Mucosa of gallbladder (tissue), 1 donor: ENCODE measurements at regions not wholly inside any gene's neighbourhood (a gene's known extent, or its start where the extent isn't known, plus 50 kb on each side); places are given as distances from the start of the nearest gene placed in this dataset.
A peak's percentile ranks its signal among the peaks of the same experiment; 100 is the strongest.

ENCODE experiments used
- DNase-seq: peaks from one replicate; pipeline ENCODE4 v3.0.0-alpha.2; 2020; ENCODE audit warnings: low spot score
- donor health status: DM: no; HTN: no; CAD: no.

DNA sequence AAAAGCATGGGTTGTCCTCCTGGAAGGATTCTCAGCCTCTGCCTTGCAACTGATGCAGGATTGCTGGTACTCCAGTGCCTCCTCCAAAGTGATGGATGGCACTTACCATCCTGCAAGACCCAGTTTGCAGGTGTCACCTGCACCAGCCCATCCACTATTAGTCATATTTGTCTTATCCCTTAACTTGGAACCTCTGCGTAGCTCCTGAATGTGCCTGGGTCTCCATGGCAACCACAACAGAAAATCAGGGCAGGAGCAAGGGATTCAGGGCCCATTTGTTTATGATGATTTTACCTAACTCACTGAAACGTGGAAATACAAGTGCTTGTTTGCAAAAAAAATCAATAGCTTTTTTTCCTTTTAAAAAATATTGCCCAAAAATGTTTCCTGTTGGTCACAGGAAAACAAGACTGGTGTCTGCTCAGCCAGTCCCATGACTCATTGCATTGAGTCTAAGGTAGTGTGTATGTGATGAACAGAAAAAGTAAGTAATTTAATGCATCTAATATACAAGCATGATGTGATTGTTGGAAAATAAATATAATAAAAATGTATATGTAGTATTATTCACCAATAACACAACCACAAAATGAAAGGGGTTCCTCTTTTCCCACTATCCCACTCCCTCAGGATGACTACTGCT, 1196.3 kb upstream of the TMEM132C start:
- DNase-seq = no peak

- no peak for DNase-seq
Measured at GRCh38 chr12:127074161-127074560, 1192.8 kb upstream of the TMEM132C start.

DNA sequence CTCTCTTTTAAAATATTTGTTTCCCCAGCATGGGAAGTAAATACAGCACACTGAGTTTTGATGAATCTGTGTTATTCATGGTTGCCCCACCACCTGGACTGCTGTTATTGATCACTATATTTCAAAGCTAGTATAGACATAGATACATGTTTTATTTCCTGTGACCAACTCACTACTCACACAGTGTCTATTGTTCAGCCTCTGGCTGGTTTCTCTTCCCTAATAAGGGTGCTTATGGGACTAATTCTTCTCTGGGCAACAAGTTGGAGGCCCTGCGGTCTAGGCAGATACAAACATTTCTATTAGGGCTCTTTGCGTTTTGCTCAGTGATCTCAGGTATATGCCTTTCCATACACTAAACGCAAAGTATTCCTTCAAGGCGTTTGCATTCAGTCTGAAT, 1191.0 kb upstream of the TMEM132C start:
- DNase-seq = no peak

DNA sequence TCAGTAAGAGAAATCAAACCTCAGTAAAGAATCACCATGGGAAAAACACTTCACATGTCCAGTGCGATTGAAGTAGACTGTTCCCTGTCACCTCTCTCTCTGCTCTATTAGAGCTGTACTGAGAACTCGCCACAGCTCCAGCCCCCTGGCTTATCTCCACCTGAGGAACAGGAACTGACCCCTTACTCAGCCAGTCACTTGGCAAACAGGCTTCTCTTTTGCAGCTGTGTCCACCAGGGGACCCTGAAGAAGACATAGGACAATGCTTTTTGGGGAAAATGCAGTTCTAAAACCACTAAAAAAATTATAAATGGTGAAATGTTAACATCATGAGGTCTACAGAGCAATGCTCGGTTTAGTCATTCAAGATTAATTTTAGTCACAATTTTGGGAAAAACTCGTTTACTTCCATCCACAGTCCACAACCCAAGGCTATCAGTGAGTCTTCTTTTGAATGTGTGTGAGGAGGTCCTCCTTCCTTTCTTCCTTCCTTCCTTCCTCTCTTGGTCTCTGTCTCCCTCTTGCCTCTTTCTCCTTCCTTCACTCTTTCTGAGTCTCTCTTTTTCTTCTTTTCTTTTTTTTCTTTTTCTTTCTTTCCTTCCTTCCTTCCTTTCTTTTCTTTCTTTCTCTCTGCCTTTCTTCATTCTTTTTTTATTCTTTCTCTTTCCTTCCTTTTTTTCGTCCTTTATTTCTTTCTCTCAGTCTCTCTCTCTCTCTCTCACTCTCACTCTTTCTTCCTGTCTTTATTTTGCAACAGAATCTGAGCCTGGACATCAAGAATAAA, 1189.5 kb upstream of the TMEM132C start:
- no peak for DNase-seq

DNA sequence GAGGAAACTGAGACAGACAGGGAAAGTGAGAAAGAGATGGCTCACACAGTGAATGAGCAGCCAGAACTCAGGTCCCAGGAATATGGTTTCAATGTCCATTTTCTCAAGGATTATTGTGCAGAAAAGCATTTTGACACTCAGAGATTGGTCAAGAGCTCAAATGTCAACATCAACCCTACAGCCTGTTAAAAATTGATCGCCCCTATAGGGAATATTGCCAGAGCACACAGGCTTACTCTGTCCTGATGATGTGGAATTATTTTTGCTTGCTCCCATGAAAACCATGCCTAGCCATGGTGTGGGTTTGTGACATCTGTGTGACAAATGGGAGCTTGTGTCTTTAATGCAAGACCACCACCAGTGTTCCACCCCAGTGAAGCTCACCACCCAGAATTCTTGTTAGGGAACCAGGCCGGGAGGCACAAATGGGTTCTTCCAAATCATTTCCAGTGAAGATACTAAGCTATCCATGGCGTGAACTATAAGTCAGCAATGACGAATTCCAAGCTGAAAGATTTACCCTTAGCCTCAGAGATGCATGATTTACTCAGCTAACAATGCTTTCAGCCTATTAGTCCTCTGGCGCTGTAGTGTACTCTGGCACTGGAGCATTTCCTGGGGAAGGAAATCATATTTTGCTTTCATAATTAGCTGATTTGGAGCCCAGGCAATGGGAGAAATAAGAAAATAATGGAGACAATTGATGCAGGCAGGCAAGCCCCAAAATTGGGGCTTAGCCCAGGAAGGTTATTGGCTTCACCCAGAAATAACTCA, 1188.2 kb upstream of the TMEM132C start:
- DNase-seq = no peak

GRCh38 chr12:127079636-127080035, 1187.3 kb upstream of the TMEM132C start:
- DNase-seq = no peak

DNA sequence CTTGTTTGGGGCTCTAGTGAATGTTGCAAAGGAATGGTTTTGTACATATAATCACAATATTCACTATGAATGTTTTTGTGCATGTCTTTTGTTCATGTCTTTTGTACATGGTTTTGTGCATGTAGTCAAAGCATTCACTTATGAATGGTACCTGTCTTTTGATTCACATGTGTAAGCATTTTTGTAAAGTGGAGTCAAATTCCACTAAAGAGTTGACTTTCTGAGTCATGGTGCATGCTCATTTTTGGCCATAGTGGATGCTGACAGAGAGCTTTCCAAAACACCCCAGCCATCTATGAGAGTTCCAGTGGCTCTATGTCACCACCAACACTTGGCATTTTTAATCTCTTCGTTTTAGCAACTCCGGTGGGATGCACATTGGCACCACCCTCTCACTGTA, 1185.9 kb upstream of the TMEM132C start:
- no peak for DNase-seq

GRCh38 chr12:127083008-127083949, 1183.7 kb upstream of the TMEM132C start:
- peak; percentile 22 for DNase-seq

DNA sequence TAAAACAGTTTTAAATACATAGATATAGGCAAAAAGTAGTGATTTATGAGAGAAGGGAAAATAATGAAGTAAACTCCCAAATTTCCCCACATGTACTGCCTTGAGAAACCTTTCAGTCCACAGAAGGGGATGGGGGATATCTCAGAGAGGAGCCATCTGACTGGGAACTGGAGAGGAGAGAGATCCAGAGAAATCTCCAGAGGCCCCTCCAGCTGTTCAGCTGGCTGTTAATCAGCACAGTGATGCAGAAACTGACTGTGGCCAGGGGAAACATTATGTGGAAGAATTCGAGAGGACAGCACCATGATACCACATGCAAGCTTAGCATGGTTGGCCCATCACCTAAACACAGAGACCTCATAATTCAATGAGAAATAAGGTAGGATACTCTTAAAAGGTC, 1165.9 kb upstream of the TMEM132C start:
- no peak for DNase-seq

- DNase-seq = no peak
Measured at GRCh38 chr12:127106041-127106440, 1160.9 kb upstream of the TMEM132C start.

- no peak for DNase-seq
Measured at GRCh38 chr12:127106697-127107096, 1160.3 kb upstream of the TMEM132C start.

GRCh38 chr12:127107744-127108143, 1159.2 kb upstream of the TMEM132C start:
- DNase-seq = no peak

- peak; percentile 56 for DNase-seq
Measured at GRCh38 chr12:127108360-127109215, 1158.4 kb upstream of the TMEM132C start.

- no peak for DNase-seq
Measured at GRCh38 chr12:127113945-127114344, 1153.0 kb upstream of the TMEM132C start.

DNA sequence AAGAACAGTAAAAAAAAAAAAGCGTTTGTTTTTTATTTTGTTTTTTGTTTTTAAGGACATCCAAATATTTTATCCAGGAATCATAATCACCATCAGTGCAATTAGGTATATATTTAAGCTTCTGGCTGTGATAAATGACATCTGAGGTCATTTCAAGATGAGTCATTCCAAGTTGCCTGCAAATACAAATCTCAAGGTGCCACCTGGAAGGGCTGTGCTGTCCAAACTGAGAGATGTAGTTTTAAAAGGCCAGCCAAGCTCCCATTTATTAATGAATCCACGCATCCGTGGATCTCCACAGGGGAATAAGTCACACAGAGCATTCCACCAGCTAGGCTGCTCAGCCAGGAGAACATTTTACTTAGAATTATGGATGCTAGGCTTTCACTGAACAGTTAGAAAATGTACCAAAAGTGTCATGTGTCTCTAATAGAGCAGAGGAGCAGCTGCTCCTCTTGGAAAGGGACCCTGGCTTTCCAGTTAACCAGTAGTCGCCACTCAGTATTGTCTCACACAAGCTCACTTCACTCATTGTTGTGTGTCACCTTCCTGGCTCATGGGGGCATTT, 1151.4 kb upstream of the TMEM132C start:
- no peak for DNase-seq

GRCh38 chr12:127118251-127118650, 1148.7 kb upstream of the TMEM132C start:
- no peak for DNase-seq

- DNase-seq = no peak
Measured at GRCh38 chr12:127119600-127120140, 1147.3 kb upstream of the TMEM132C start.

DNA sequence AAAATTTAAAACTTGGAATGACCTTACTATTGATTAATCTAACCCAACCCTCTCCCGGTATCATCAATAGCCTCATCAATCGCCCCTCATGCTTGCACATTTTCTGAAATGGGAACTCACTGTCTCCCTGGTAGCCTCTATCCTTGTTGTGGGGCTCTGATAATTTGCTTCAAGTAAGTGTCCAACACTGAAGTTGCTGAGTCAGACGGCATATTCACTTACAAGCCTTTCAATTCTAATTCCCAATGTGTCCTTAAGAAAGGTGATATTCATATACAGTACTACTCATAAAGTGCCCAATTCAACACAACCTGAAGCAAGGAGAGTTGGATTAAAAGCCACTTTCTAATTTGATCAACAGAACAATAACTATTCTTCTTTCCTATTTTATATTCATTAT, 1146.1 kb upstream of the TMEM132C start:
- no peak for DNase-seq

- no peak for DNase-seq
Measured at GRCh38 chr12:127121494-127122084, 1145.4 kb upstream of the TMEM132C start.
